GM20000 (cell line): ENCODE measurements at regions not wholly inside any gene's neighbourhood (a gene's known extent, or its start where the extent isn't known, plus 50 kb on each side); places are given as distances from the start of the nearest gene placed in this dataset.

Experiments
- DNase-seq: peaks from one replicate; pipeline ENCODE4 v3.0.0; 2012; ENCODE audit warnings: low spot score
- CTCF ChIP-seq: IDR thresholded peaks from 2 replicates; pipeline ENCODE4 v1.5.1; 2012; ENCODE audit warnings: mild to moderate bottlenecking, control low read depth; ENCODE audit errors: extremely low read depth, missing control alignments

- TF ChIP-seq CTCF: no peak
- no peak for DNase-seq
These were observed 70.3 kb upstream of the ATP2B2 start for GRCh38 chr3:10575601-10576160.

- DNase-seq: no peak
These were observed 72.1 kb upstream of the ATP2B2 start for GRCh38 chr3:10577486-10577885.

GRCh38 chr3:10580426-10580825, 75.0 kb upstream of the ATP2B2 start:
- no peak for TF ChIP-seq CTCF
- DNase-seq: no peak

More at GRCh38 chr3:10577486-10577885, 72.1 kb upstream of the ATP2B2 start:
- no peak for TF ChIP-seq CTCF

- no peak for TF ChIP-seq CTCF
These were observed 75.9 kb upstream of the ATP2B2 start for GRCh38 chr3:10581251-10581650.

GRCh38 chr3:10581716-10582115, 76.3 kb upstream of the ATP2B2 start:
- no peak for TF ChIP-seq CTCF
- DNase-seq: no peak

More at GRCh38 chr3:10581251-10581650, 75.9 kb upstream of the ATP2B2 start:
- no peak for DNase-seq

GRCh38 chr3:10582733-10583132, 77.3 kb upstream of the ATP2B2 start:
- DNase-seq: no peak
- TF ChIP-seq CTCF: no peak

GRCh38 chr3:10583798-10584708, 78.7 kb upstream of the ATP2B2 start:
- no peak for DNase-seq
- no peak for TF ChIP-seq CTCF
